Heart left ventricle (tissue), 13 donors: ENCODE measurements at regions not wholly inside any gene's neighbourhood (a gene's known extent, or its start where the extent isn't known, plus 50 kb on each side); places are given as distances from the start of the nearest gene placed in this dataset.
"Not testable (repeated sequence)": the region's sequence is repeated elsewhere in the genome, so short reads cannot be mapped to it uniquely, and the experiment has no call there.

Experiments
- CTCF ChIP-seq, 12 donors: fragments of 200-600 bp; sonication (generic) in 4 of 12; IDR thresholded peaks; one replicate each; pipeline versions ENCODE4 v1.5.0 to v1.8.0; 2018 to 2022; ENCODE audit warnings: antibody characterized with exemption in 12 of 12, mild to moderate bottlenecking in 5 of 12
- POLR2A ChIP-seq, 2 donors: fragments of 450-650 bp; IDR thresholded peaks; one replicate each; pipeline ENCODE4 v1.6.1; 2017; ENCODE audit warnings: antibody characterized with exemption in 2 of 2, mild to moderate bottlenecking in 2 of 2, moderate library complexity in 2 of 2
- donor health status: ischemic (EF 13 %, LVEDD 7.1; RV severe dilation, severe dysfunction).
- donor health status: DM: no; HTN: yes; CAD: no.
- donor health status: DM: no; HTN: no; CAD: no.
- donor health status: ischemic (EF 25% LVEDD 6.9; RV normal size, moderate dysfunction).
- donor health status: ischemic (EF 25% LVEDD 5.7; RV mildly dilated, moderate dysfunction).
- donor health status: ischemic (EF 35%, LVEDD 5.7; RV mildly dilated, moderate dysfunction).
- donor health status: nonischemic (EF 11% LVEDD 7.7; RV severe dilation, severe dysfunction).
- donor health status: DM: yes; HTN: yes; CAD: no.
- donor health status: PGD.
- donor health status: ischemic (EF 29% LVEDD 5.4; RV normal size, mild dysfunction).
- donor health status: nonischemic (EF 23%, LVEDD 6.1; RV moderate dilation, normal function).

- TF ChIP-seq CTCF, POLR2A (IDR thresholded peaks at IDR 0.05): not testable (repeated sequence)
Observed at GRCh38 chr13:88291731-88292130, 620.6 kb downstream of the SLITRK5 start.
